Activated B cell treated with CpG ODN at 0.5 μM for 24 hours (primary cell): ENCODE measurements at regions not wholly inside any gene's neighbourhood (a gene's known extent, or its start where the extent isn't known, plus 50 kb on each side); places are given as distances from the start of the nearest gene placed in this dataset.

Experiments used
- ATAC-seq: fragments of 200-7000 bp; cut with Tn5 transposase; one replicate; pipeline ENCODE4 v1.10.0; 2021; ENCODE audit warnings: low read depth, mild to moderate bottlenecking, moderate library complexity
- CTCF ChIA-PET: fragments of 350-600 bp; sonication (Branson Sonifier 250); formaldehyde crosslinking; loops from one replicate; lab custom pipeline; 2021; ENCODE audit warnings: antibody characterized with exemption; lab: Charles Lee
- POLR2A ChIA-PET: fragments of 350-600 bp; sonication (Branson Sonifier 250); formaldehyde crosslinking; loops from one replicate; lab custom pipeline; 2021; ENCODE audit warnings: antibody characterized with exemption; lab: Charles Lee
- DNase-seq: peaks from one replicate; pipeline ENCODE4 v3.0.0; 2022
- H3K27ac Mint-ChIP-seq: one replicate; pipeline ENCODE4 v1.8.0; 2020; ENCODE audit warnings: mixed read lengths
- H3K27me3 Mint-ChIP-seq: one replicate; pipeline ENCODE4 v1.8.0; 2021; ENCODE audit warnings: mixed read lengths
- H3K36me3 Mint-ChIP-seq: one replicate; pipeline ENCODE4 v1.8.0; 2021; ENCODE audit warnings: low read depth, mixed read lengths
- H3K4me1 Mint-ChIP-seq: one replicate; pipeline ENCODE4 v1.8.0; 2021; ENCODE audit warnings: mixed read lengths
- H3K4me3 Mint-ChIP-seq: one replicate; pipeline ENCODE4 v1.8.0; 2020; ENCODE audit warnings: mild to moderate bottlenecking, mixed read lengths
- H3K9me3 Mint-ChIP-seq: one replicate; pipeline ENCODE4 v1.8.0; 2020; ENCODE audit warnings: mixed read lengths
- CTCF ChIP-seq: fragments of 200-600 bp; IDR thresholded peaks from one replicate; pipeline ENCODE4 v1.8.0; 2022; ENCODE audit warnings: antibody characterized with exemption, mild to moderate bottlenecking
- intact Hi-C: fragments of 100-400 bp; cut with micrococcal nuclease; formaldehyde crosslinking; loops from one replicate; pipeline ENCODE4 v1.15.1; 2024

GRCh38 chr10:75295868-75296441 lies 60.2 kb upstream of the COMTD1 start:
- ATAC-seq (no peak), DNase-seq (no peak)
- intact Hi-C loops = loop anchor here (1.0 kb wide), 1 partner anchor 39 kb away; no protein-coding TSS in a partner anchor
- no peak overlapping the region for H3K4me3 Mint-ChIP-seq
- H3K36me3 Mint-ChIP-seq = no peaks in the 10 kb centered on the region
- POLR2A ChIA-PET = no interaction called here
- H3K27ac Mint-ChIP-seq = no peak overlapping the region
- TF ChIP-seq CTCF = no peak
- H3K9me3 Mint-ChIP-seq = peaks cover 2% of the 10 kb centered on the region
- CTCF ChIA-PET = no interaction called here
- peaks cover 5% of the 10 kb centered on the region for H3K4me1 Mint-ChIP-seq
- peaks cover 23% of the 10 kb centered on the region for H3K27me3 Mint-ChIP-seq

- POLR2A ChIA-PET = no interaction called here
- CTCF ChIA-PET = no interaction called here
- H3K4me1 Mint-ChIP-seq = peaks cover 5% of the 10 kb centered on the region
- no peak for TF ChIP-seq CTCF
- H3K9me3 Mint-ChIP-seq = peaks cover 7% of the 10 kb centered on the region
- H3K27me3 Mint-ChIP-seq = peaks cover 26% of the 10 kb centered on the region
- DNase-seq = peak; percentile 36
- H3K27ac Mint-ChIP-seq = no peak overlapping the region
- peak overlapping the region; percentile 78 for H3K4me3 Mint-ChIP-seq
- intact Hi-C loops = loop anchor here (1.0 kb wide), 1 partner anchor 38 kb away; no protein-coding TSS in a partner anchor
- ATAC-seq = peak; percentile 80
- no peaks in the 10 kb centered on the region for H3K36me3 Mint-ChIP-seq
Observed at GRCh38 chr10:75294866-75295701, 59.3 kb upstream of the COMTD1 start.

GRCh38 chr10:75294518-75294865 lies 58.7 kb upstream of the COMTD1 start:
- peaks cover 6% of the 10 kb centered on the region for H3K9me3 Mint-ChIP-seq
- ATAC-seq = no peak
- peak overlapping the region; percentile 78 for H3K4me3 Mint-ChIP-seq
- H3K27ac Mint-ChIP-seq = no peak overlapping the region
- no peaks in the 10 kb centered on the region for H3K36me3 Mint-ChIP-seq
- intact Hi-C loops = no loop called here
- POLR2A ChIA-PET = no interaction called here
- CTCF ChIA-PET = no interaction called here
- TF ChIP-seq CTCF = no peak
- peaks cover 5% of the 10 kb centered on the region for H3K4me1 Mint-ChIP-seq
- DNase-seq = no peak
- peaks cover 23% of the 10 kb centered on the region for H3K27me3 Mint-ChIP-seq

- POLR2A ChIA-PET = no interaction called here
- DNase-seq (no peak), ATAC-seq (no peak)
- Mint-ChIP-seq H3K4me3 (peak overlapping the region; percentile 78), H3K27ac (no peak overlapping the region), H3K36me3 (no peaks in the 10 kb centered on the region), H3K9me3 (peaks cover 5% of the 10 kb centered on the region), H3K27me3 (peaks cover 23% of the 10 kb centered on the region), H3K4me1 (peaks cover 5% of the 10 kb centered on the region)
- CTCF ChIA-PET = no interaction called here
- intact Hi-C loops = no loop called here
- no peak for TF ChIP-seq CTCF
Observed at GRCh38 chr10:75294031-75294437, 58.3 kb upstream of the COMTD1 start.

GRCh38 chr10:75293446-75293820 lies 57.7 kb upstream of the COMTD1 start:
- Mint-ChIP-seq H3K4me3 (peak overlapping the region; percentile 25), H3K36me3 (no peaks in the 10 kb centered on the region), H3K27me3 (peaks cover 28% of the 10 kb centered on the region), H3K9me3 (peaks cover 5% of the 10 kb centered on the region), H3K27ac (no peak overlapping the region), H3K4me1 (peaks cover 5% of the 10 kb centered on the region)
- intact Hi-C loops = no loop called here
- ChIA-PET CTCF (no interaction called here), POLR2A (no interaction called here)
- ATAC-seq = no peak
- DNase-seq = no peak
- no peak for TF ChIP-seq CTCF
